ACC112 (cell line): ENCODE measurements at regions not wholly inside any gene's neighbourhood (a gene's known extent, or its start where the extent isn't known, plus 50 kb on each side); places are given as distances from the start of the nearest gene placed in this dataset.

Experiments
- H2AFZ ChIP-seq: fragments of 200-600 bp; sonication (generic); one replicate; pipeline ENCODE4 v1.6.0; 2017; ENCODE audit warnings: antibody characterized with exemption, low read length; ENCODE audit not compliant: unreplicated experiment
- H3K27ac ChIP-seq: fragments of 200-600 bp; sonication (generic); 2 replicates; pipeline ENCODE4 v1.5.1; 2014; ENCODE audit warnings: low read depth, mild to moderate bottlenecking, antibody characterized with exemption, low read length, moderate library complexity
- H3K27me3 ChIP-seq: fragments of 200-600 bp; sonication (generic); 2 replicates; pipeline ENCODE4 v1.6.1; 2014; ENCODE audit warnings: mild to moderate bottlenecking, antibody characterized with exemption, low read length, moderate library complexity, mixed read lengths; ENCODE audit not compliant: insufficient read depth
- H3K36me3 ChIP-seq: fragments of 200-600 bp; sonication (generic); 2 replicates; pipeline ENCODE4 v1.6.1; 2016; ENCODE audit warnings: mild to moderate bottlenecking, antibody characterized with exemption, low read length, moderate library complexity, mixed read lengths; ENCODE audit not compliant: insufficient read depth
- H3K4me1 ChIP-seq: fragments of 200-600 bp; sonication (generic); one replicate; pipeline ENCODE4 v1.6.1; 2016; ENCODE audit warnings: low read length, mixed read lengths; ENCODE audit not compliant: insufficient read depth, unreplicated experiment, control insufficient read depth
- H3K4me3 ChIP-seq: fragments of 200-600 bp; sonication (generic); 2 replicates; pipeline ENCODE4 v1.5.1; 2014; ENCODE audit warnings: mild to moderate bottlenecking, low read depth, low read length
- H3K79me2 ChIP-seq: fragments of 200-600 bp; sonication (generic); one replicate; pipeline ENCODE4 v1.6.0; 2016; ENCODE audit warnings: low read length; ENCODE audit not compliant: control insufficient read depth, unreplicated experiment, insufficient read depth

DNA sequence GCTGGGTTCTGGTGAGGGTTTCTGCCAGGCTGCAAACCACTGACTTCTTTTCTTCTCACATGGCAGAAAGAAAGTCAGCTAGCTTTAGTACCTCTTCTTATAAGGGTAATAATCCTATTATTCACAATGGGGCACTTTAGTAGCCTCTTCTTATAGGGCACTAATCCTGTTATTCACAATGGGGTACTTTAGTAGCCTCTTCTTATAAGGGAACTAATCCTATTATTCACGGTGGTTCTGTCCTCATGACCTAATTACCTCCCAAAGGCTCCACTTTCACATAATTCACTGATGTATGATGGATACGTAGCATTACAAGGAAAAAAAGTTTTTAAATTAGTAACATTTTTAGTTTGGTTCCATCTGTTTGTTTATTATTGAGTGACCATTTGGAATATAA, 671.3 kb downstream of the NSUN3 start:
- no peak overlapping the region for H3K27ac ChIP-seq
- no peaks in the 10 kb centered on the region for H3K27me3 ChIP-seq

DNA sequence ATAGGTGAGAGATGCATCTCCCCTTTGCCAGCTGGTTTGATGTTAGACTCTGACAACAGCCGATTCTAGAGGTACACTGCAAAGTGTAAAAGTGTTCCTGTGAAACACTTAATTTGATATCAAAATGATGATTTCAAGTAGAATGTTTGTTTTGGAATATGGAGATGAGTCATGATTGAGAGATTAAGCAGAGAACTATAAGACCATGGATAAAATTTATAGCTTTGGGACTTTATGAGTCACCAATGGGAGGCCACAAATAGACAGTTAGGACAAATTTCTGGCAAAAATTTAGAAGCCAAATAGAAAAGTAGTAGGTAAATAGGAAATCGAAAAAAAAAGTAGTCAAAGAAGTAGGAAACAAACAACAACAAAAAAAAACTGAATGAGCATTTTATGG, 672.5 kb downstream of the NSUN3 start:
- Histone ChIP-seq H3K27me3 (no peaks in the 10 kb centered on the region), H3K79me2 (no peaks in the 10 kb centered on the region), H3K4me3 (no peak overlapping the region), H3K36me3 (no peaks in the 10 kb centered on the region), H3K4me1 (no peaks in the 10 kb centered on the region), H3K27ac (no peak overlapping the region), H2AFZ (no peak overlapping the region)

More for the DNA sequence above, 671.3 kb downstream of the NSUN3 start:
- H3K79me2 ChIP-seq = no peaks in the 10 kb centered on the region
- no peaks in the 10 kb centered on the region for H3K4me1 ChIP-seq
- no peaks in the 10 kb centered on the region for H3K36me3 ChIP-seq
- H3K4me3 ChIP-seq = no peak overlapping the region
- H2AFZ ChIP-seq = no peak overlapping the region

DNA sequence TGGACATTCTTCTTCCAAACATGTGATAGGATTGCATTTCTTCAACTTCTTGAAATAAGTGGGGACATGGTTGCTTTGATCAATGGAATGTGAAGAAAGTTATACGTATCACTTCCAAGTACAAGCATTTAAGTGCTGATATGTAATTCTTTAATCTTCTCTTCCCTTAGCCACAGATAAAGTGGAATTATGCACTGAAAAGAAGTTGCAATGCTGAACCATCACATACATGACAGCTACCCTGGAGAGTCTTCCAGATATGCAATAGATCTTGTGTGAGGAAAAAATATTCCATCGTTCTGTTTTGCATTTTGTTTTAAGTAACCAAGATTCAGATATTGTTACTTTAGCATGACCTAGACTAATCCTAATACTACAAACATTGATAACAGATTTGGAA, 674.3 kb downstream of the NSUN3 start:
- Histone ChIP-seq H3K79me2 (no peaks in the 10 kb centered on the region), H3K4me1 (no peaks in the 10 kb centered on the region), H2AFZ (no peak overlapping the region), H3K36me3 (no peaks in the 10 kb centered on the region), H3K4me3 (no peak overlapping the region), H3K27me3 (no peaks in the 10 kb centered on the region), H3K27ac (no peak overlapping the region)

DNA sequence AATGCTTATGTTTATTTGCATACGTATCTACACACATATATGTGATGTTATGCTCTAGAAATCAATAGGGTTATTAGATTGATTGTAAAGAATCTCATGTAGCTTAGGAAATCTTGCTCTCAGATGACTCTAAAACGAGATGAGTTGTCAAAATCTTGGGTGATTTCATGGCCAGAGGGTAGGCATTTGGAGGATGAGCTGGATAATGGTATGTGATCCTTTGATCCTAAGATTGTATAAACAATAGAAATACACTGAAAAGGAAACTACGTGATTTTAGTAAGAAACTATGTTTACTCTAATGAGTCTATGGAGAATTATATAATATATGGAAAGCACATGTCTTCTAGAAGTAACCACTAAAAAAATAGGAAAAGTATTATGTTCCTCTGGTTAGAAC, 676.6 kb downstream of the NSUN3 start:
- Histone ChIP-seq H3K4me1 (no peaks in the 10 kb centered on the region), H2AFZ (no peak overlapping the region), H3K79me2 (no peaks in the 10 kb centered on the region), H3K4me3 (no peak overlapping the region), H3K36me3 (no peaks in the 10 kb centered on the region), H3K27ac (no peak overlapping the region), H3K27me3 (no peaks in the 10 kb centered on the region)

DNA sequence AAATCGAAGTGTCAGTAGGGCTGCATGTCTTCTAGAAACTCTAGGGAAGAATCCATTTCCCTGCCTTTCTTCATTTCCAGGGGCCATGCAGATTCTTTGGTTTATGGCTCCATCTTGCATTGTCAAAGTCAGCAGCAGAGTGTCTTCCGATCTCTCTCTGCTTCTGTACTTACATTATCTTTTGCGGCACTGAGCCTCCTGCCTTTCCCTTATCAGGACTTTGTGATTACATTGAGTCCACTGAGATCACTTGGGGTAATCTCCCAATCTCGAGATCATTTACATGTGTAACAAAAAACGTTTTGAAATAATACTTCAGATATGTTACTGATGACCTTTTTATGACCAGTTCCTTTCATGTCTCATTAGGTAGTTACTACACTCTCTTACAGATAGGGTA, 695.9 kb downstream of the NSUN3 start:
- H3K27ac ChIP-seq = no peak overlapping the region
- H3K36me3 ChIP-seq = no peaks in the 10 kb centered on the region
- H2AFZ ChIP-seq = no peak overlapping the region
- no peaks in the 10 kb centered on the region for H3K27me3 ChIP-seq
- no peaks in the 10 kb centered on the region for H3K79me2 ChIP-seq
- H3K4me1 ChIP-seq = no peaks in the 10 kb centered on the region
- no peak overlapping the region for H3K4me3 ChIP-seq

DNA sequence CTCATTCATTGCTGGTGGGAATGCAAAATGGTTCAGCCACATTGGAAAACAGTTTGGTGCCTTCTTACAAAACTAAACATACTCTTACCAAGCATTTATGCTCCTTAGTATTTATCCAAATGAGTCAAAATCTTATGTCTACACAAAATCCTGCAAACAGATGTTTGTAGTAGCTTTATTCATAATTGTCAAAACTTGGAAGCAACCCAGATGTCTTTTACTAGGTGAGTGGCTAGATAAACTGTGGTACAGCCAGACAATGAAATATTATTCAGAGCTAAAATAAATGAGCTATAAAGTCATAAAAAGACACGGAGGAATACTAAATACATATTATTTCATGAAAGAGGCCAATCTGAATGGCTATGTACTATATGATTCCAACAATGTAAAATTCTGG, 709.5 kb downstream of the NSUN3 start:
- Histone ChIP-seq H2AFZ (no peak overlapping the region), H3K4me1 (no peaks in the 10 kb centered on the region), H3K36me3 (no peaks in the 10 kb centered on the region), H3K79me2 (no peaks in the 10 kb centered on the region), H3K4me3 (no peak overlapping the region), H3K27ac (no peak overlapping the region), H3K27me3 (no peaks in the 10 kb centered on the region)

DNA sequence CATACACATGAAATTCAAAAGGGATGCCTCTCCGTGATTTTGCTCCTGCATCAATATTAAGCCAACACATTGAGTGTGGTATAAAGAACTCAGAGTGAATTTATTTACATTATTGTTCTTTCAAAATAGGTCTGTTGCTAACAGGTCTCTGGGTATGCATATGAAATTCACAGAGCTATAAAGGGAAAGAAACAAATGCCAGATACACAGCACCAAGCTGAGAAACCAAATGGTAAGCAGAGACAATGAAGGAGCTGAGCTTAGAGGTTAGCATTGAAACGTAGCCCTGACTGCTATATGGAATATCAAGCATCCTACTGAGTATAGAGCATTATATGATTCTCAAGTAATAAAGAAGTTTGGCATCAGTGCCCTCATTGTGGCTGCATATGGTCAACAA, 712.9 kb downstream of the NSUN3 start:
- no peaks in the 10 kb centered on the region for H3K36me3 ChIP-seq
- H3K79me2 ChIP-seq = no peaks in the 10 kb centered on the region
- H3K27me3 ChIP-seq = no peaks in the 10 kb centered on the region
- H3K4me3 ChIP-seq = no peak overlapping the region
- H3K4me1 ChIP-seq = no peaks in the 10 kb centered on the region
- H2AFZ ChIP-seq = no peak overlapping the region
- H3K27ac ChIP-seq = no peak overlapping the region

DNA sequence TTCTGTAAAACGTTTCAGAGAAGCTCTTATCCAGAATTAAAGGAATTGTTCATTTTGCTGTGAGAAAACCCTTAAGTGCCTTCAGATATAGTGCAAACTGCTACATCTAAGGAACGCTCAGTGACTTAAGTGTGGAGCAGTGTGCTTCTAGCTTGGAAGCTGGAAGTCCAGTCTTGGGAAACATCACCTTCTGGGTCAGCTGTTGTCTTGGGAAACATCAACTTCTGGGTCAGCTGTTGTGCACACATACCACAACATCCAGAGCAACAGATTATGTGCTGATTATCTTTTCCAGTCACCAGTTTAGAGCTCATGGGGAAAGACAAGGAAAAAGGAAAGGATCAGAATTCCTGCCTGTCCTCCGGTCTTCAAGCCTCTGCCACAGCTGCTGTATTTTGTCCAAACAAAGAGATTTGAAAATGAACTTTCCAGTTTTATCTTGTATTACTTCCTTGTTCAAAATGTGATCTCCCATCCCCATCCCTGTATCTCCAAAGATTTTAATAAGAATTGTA, 713.6 kb downstream of the NSUN3 start:
- Histone ChIP-seq H3K79me2 (no peaks in the 10 kb centered on the region), H3K36me3 (no peaks in the 10 kb centered on the region), H3K27me3 (no peaks in the 10 kb centered on the region), H3K4me3 (no peak overlapping the region), H3K4me1 (no peaks in the 10 kb centered on the region), H3K27ac (no peak overlapping the region), H2AFZ (no peak overlapping the region)

DNA sequence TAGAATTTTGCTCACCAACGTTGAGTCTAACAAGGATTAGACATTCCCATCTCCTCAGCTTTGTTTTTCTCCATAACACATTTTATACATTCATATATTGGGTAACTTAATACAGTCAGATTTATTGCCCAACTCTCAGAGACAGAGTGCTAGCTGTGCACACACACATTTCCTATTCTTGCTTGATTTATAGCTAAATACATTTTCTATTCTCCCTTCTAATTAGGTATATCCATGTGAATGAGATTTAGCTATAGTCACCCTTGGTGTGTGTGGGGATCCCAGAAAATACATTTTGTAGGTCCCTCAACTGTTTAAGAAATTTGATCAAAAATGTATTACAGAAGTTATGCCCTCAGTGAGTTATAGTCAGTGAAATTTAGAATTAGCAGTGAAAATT, 715.4 kb downstream of the NSUN3 start:
- no peak overlapping the region for H2AFZ ChIP-seq
- H3K4me3 ChIP-seq = no peak overlapping the region
- H3K27me3 ChIP-seq = no peaks in the 10 kb centered on the region
- no peaks in the 10 kb centered on the region for H3K79me2 ChIP-seq
- H3K36me3 ChIP-seq = no peaks in the 10 kb centered on the region
- H3K4me1 ChIP-seq = no peaks in the 10 kb centered on the region
- H3K27ac ChIP-seq = no peak overlapping the region

DNA sequence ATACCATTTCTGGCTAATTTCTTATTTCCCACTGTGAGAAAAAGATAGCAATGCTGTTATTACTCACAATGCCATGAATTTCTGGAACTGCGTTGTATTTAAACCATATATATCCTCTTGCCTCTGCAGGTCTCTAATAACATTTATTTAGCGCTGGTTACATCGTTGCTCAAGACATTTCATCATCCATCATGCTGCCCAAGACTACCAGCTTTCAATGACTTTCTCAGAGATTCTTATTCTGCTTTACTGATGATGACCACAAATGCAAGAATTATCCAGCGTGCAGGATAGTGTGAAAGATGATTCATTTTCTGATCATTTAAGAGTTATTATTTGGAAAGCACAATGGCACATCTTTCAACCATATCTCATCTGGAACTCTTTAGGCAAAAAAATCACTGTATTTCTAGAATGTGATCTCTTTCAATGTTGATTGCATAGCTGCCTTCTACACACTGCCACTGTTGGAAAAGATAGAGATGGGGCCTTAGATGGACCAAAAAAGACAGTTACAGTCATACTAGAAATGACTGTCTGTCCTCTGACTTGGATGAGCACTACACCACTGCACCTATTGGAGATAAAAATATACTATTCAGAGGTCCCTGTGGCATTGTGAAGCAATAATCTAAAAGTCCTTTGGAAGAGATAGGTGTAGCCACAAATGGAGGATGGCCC, 716.1 kb downstream of the NSUN3 start:
- no peaks in the 10 kb centered on the region for H3K79me2 ChIP-seq
- no peak overlapping the region for H3K4me3 ChIP-seq
- H3K4me1 ChIP-seq = no peaks in the 10 kb centered on the region
- H3K27me3 ChIP-seq = no peaks in the 10 kb centered on the region
- H3K36me3 ChIP-seq = no peaks in the 10 kb centered on the region
- no peak overlapping the region for H2AFZ ChIP-seq
- no peak overlapping the region for H3K27ac ChIP-seq

DNA sequence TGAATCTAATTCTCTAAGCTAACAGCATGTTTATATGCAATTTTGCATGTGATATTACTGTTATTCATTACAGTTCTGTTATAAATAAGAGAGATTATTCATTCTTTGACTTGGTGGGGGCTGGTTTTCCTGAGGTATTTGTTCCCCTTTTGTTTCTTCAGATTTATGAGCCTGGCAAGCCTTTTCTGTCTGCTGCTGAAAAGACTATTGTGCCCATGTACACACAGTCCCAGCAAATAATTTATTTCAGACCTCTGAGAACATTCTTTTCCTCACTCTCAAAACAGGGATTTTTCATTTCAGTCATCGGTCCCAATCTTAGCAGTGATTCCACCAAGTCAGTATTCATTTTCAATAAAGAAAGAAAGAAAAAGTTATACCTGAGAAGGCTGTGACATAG, 716.8 kb downstream of the NSUN3 start:
- Histone ChIP-seq H3K36me3 (no peaks in the 10 kb centered on the region), H3K27me3 (no peaks in the 10 kb centered on the region), H3K27ac (no peak overlapping the region), H3K4me3 (no peak overlapping the region), H3K79me2 (no peaks in the 10 kb centered on the region), H2AFZ (no peak overlapping the region), H3K4me1 (no peaks in the 10 kb centered on the region)
